Mesothelial cell of epicardium (in vitro differentiated cells): ENCODE measurements at regions not wholly inside any gene's neighbourhood (a gene's known extent, or its start where the extent isn't known, plus 50 kb on each side); places are given as distances from the start of the nearest gene placed in this dataset.

Source experiments
- DNase-seq, 2 experiments: peaks; one replicate each; pipeline ENCODE4 v3.0.0; 2021; ENCODE audit warnings: low spot score in 2 of 2; ENCODE audit not compliant: unreplicated experiment in 2 of 2
- H3K27ac Mint-ChIP-seq: 2 replicates; pipeline ENCODE4 v1.8.0; 2021; ENCODE audit warnings: mixed read lengths
- H3K27me3 Mint-ChIP-seq: 2 replicates; pipeline ENCODE4 v1.8.0; 2021; ENCODE audit warnings: low read depth, mixed read lengths
- H3K36me3 Mint-ChIP-seq: 2 replicates; pipeline ENCODE4 v1.8.0; 2021; ENCODE audit warnings: mixed read lengths
- H3K4me1 Mint-ChIP-seq: 2 replicates; pipeline ENCODE4 v1.8.0; 2021; ENCODE audit warnings: mixed read lengths
- H3K4me3 Mint-ChIP-seq: 2 replicates; pipeline ENCODE4 v1.8.0; 2021; ENCODE audit warnings: mild to moderate bottlenecking, moderate library complexity, mixed read lengths
- H3K9me3 Mint-ChIP-seq: 2 replicates; pipeline ENCODE4 v1.8.0; 2021; ENCODE audit warnings: mixed read lengths
- TF ChIP-seq, protein P1 (sequence below): fragments of 200-600 bp; sonication (generic); IDR thresholded peaks from one replicate; pipeline ENCODE4 v1.5.0; 2021; ENCODE audit warnings: antibody characterized with exemption; ENCODE audit not compliant: unreplicated experiment

DNA sequence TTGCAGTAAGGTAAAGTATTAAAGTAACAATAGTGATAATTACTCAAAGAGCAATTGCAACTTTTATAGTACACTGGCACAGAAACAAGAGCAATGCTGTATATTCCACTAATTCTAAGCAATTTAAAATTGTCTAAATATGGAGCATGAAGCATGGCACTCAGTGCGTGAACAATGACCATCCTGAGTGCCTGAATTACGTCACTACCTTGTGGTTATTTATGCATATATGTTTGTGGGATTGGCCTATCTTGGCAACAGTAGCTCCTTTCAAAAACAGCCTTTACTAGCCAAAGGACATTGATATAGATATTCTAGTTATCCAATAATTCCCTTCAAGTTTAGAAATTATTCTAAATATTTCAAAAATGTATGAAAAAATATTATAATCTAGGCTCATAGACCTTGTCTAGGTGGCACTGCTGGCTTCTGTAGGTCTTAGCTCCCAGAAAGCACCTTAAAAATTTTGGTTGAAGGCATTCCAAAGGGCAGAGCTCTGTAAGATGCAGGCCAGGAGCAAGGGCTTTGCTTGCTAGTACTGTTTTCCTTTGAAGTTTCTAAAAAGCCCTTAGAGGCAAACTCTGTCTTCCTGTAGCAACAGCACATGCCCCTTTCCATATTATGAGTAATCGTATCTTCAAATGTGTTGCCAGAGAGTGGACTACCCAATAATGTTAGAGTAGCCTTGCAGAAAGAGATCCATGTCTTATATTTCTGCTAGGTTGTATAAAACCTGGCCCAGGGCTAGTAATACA is 719.3 kb downstream of the NR2F1-AS1 start:
- no peak for DNase-seq
- H3K27me3 Mint-ChIP-seq = no peaks in the 10 kb centered on the region
- no peaks in the 10 kb centered on the region for H3K36me3 Mint-ChIP-seq
- no peak overlapping the region for H3K27ac Mint-ChIP-seq
- TF ChIP-seq, protein P1, sequence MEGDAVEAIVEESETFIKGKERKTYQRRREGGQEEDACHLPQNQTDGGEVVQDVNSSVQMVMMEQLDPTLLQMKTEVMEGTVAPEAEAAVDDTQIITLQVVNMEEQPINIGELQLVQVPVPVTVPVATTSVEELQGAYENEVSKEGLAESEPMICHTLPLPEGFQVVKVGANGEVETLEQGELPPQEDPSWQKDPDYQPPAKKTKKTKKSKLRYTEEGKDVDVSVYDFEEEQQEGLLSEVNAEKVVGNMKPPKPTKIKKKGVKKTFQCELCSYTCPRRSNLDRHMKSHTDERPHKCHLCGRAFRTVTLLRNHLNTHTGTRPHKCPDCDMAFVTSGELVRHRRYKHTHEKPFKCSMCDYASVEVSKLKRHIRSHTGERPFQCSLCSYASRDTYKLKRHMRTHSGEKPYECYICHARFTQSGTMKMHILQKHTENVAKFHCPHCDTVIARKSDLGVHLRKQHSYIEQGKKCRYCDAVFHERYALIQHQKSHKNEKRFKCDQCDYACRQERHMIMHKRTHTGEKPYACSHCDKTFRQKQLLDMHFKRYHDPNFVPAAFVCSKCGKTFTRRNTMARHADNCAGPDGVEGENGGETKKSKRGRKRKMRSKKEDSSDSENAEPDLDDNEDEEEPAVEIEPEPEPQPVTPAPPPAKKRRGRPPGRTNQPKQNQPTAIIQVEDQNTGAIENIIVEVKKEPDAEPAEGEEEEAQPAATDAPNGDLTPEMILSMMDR = no peak
- H3K4me1 Mint-ChIP-seq = peaks cover 6% of the 10 kb centered on the region
- no peak overlapping the region for H3K4me3 Mint-ChIP-seq
- H3K9me3 Mint-ChIP-seq = no peaks in the 10 kb centered on the region

DNA sequence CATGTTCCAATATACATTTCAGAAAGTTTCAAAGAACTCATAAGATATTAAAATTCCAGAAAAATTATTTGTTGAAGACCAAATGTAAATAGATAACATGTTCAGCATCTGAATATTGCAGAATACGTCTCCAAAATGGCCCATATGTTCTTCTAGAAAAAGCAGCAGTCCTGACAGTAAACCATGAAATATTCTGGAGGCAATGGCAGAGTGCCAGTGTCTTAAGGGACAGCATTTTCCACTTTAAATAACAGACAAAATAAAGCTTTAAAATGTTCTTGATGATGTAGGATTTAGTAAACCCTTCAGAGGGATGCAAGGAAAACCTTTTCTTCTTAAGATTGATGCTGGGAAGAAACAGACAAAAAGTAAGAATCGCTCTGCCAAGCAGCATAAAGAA is 721.0 kb downstream of the NR2F1-AS1 start:
- Mint-ChIP-seq H3K4me3 (no peak overlapping the region), H3K27ac (no peak overlapping the region), H3K9me3 (no peaks in the 10 kb centered on the region), H3K36me3 (no peaks in the 10 kb centered on the region), H3K4me1 (peaks cover 9% of the 10 kb centered on the region), H3K27me3 (no peaks in the 10 kb centered on the region)
- TF ChIP-seq, protein P1 = no peak
- DNase-seq = no peak

DNA sequence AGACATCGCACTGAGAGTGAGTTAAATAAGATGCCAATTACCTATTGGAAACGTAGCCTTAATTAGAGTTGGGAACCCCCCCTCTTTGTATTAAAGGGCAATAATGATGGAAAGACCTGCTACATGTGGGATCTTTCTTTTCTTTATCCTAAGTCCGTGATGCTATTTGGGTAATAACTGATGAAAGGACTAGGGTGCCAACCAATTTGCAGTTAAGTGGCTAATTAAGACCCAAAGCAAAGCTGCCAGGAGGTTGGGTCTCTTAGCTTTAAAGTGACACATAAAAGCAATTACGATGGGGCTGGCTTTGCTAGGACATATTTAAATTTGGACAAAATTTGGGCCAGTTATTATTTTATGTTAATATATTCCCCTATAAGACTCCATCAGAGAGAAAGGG is 728.8 kb downstream of the NR2F1-AS1 start:
- no peak overlapping the region for H3K27ac Mint-ChIP-seq
- H3K36me3 Mint-ChIP-seq = no peaks in the 10 kb centered on the region
- H3K4me1 Mint-ChIP-seq = peaks cover 16% of the 10 kb centered on the region
- no peaks in the 10 kb centered on the region for H3K9me3 Mint-ChIP-seq
- no peak overlapping the region for H3K4me3 Mint-ChIP-seq
- no peaks in the 10 kb centered on the region for H3K27me3 Mint-ChIP-seq
- TF ChIP-seq, protein P1 = no peak
- no peak for DNase-seq

DNA sequence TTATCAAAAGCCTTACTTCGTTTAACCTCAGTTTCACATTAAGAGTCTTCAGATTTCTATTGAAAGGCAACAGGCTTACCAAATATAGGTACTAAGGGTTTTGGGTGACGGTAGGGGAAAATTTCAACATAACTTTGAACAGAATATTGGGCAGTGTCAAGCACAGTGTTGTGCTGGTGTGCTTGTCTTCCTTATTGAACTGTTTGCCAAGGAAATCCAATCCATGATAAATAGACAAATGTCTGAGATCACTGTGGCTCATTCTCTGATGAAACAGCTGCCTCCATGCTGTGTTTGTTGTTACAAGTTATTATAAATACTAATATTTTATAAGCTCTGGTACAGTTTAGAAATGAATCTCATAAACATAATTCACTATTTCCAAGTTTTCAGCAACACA is 730.1 kb downstream of the NR2F1-AS1 start:
- DNase-seq = no peak
- H3K4me1 Mint-ChIP-seq = peaks cover 16% of the 10 kb centered on the region
- H3K36me3 Mint-ChIP-seq = no peaks in the 10 kb centered on the region
- no peaks in the 10 kb centered on the region for H3K27me3 Mint-ChIP-seq
- no peaks in the 10 kb centered on the region for H3K9me3 Mint-ChIP-seq
- H3K27ac Mint-ChIP-seq = no peak overlapping the region
- H3K4me3 Mint-ChIP-seq = no peak overlapping the region
- TF ChIP-seq, protein P1 = no peak

DNA sequence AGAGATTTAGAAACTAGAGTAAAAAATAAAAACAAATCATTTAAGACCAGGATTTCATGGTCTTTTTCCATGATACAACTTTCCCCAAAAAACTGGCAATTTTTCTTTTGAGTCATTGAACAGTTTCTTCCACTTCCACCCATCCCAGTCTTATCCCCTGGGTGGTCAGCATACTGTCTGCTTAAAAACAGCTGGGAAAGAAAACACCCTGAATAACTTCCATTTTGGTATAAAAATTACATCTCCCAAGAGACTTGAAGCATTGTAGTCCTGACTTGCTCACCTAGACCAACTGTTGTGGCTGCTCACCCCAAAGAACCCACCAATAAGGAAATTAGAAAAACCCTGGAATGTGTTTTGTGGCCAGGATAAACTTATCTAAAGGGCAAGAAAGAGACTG is 731.3 kb downstream of the NR2F1-AS1 start:
- no peaks in the 10 kb centered on the region for H3K27me3 Mint-ChIP-seq
- H3K27ac Mint-ChIP-seq = no peak overlapping the region
- peaks cover 16% of the 10 kb centered on the region for H3K4me1 Mint-ChIP-seq
- no peak overlapping the region for H3K4me3 Mint-ChIP-seq
- no peaks in the 10 kb centered on the region for H3K36me3 Mint-ChIP-seq
- DNase-seq = no peak
- TF ChIP-seq, protein P1 = no peak
- no peaks in the 10 kb centered on the region for H3K9me3 Mint-ChIP-seq
